ENCODE measurements at regions not wholly inside any gene's neighbourhood (a gene's known extent, or its start where the extent isn't known, plus 50 kb on each side); places are given as distances from the start of the nearest gene placed in this dataset.

DNA sequence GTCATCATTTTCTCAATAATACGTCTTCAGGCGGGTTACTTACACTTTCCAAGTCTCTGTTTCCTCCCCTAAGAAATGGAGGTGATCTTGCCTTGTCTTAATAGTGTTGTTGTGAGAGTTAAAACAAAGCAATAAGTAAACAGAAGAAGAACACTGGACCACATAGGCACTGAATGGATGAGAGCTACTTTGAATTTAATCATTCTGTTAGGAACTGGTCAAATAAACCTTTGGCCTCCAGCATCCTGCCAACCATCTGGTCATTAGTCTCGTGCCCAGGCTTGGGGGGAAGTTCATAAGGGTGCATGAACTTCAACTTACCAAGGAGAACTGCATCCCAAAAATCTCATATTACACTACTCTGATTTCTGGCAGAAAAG, 109.4 kb upstream of the C7orf33 start:
- H3K9me3 ChIP-seq: no peaks in the 10 kb centered on the region
- no peak overlapping the region for H3K4me3 ChIP-seq
- no peak for DNase-seq (ENCODE audit: low spot score in 2 of 2)
- no peaks in the 10 kb centered on the region for H3K27me3 ChIP-seq
- no peaks in the 10 kb centered on the region for H3K4me1 ChIP-seq
- no peaks in the 10 kb centered on the region for H3K36me3 ChIP-seq
- TF ChIP-seq, protein P1, sequence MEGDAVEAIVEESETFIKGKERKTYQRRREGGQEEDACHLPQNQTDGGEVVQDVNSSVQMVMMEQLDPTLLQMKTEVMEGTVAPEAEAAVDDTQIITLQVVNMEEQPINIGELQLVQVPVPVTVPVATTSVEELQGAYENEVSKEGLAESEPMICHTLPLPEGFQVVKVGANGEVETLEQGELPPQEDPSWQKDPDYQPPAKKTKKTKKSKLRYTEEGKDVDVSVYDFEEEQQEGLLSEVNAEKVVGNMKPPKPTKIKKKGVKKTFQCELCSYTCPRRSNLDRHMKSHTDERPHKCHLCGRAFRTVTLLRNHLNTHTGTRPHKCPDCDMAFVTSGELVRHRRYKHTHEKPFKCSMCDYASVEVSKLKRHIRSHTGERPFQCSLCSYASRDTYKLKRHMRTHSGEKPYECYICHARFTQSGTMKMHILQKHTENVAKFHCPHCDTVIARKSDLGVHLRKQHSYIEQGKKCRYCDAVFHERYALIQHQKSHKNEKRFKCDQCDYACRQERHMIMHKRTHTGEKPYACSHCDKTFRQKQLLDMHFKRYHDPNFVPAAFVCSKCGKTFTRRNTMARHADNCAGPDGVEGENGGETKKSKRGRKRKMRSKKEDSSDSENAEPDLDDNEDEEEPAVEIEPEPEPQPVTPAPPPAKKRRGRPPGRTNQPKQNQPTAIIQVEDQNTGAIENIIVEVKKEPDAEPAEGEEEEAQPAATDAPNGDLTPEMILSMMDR (IDR thresholded peaks at IDR 0.05): no peak
- intact Hi-C loops (cut with DNase I): no loop called here
- H3K27ac ChIP-seq: no peak overlapping the region

DNA sequence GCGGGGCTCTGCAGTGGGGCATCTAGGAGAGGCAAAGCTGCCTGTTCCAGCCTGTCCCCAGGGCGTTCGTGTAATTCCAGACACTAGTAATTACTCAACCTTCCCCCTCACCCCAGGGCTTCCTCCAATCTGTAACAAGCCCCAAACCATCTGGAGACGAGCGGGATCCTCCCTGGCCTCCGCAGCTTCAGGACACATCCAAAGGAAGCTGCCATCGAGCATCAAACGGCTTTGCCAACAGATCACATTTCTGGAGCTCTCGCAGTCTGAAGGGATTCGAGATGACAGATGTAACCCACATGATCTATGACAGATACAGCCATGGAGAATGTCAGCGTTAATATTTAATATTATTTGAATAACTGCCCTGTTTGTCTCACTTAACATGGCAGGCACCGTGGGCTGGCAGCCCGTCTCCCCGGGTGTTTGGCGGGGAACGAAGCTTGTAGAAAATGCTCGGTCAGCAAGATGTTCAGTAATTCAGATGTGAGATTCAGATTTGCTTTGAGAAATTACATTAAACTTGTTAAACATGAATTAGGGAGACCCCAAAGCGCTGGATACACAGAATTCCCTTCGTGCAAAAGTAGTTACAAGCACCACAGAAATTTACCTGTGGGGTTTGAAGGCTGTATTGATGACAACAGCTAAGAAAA, 108.5 kb upstream of the C7orf33 start:
- TF ChIP-seq, protein P1 (IDR thresholded peaks at IDR 0.05): no peak
- H3K4me1 ChIP-seq: no peaks in the 10 kb centered on the region
- no peak for DNase-seq (ENCODE audit: low spot score in 2 of 2)
- no peaks in the 10 kb centered on the region for H3K36me3 ChIP-seq
- no peaks in the 10 kb centered on the region for H3K27me3 ChIP-seq
- H3K27ac ChIP-seq: no peak overlapping the region
- H3K9me3 ChIP-seq: no peaks in the 10 kb centered on the region
- intact Hi-C loops (cut with DNase I): no loop called here
- no peak overlapping the region for H3K4me3 ChIP-seq

DNA sequence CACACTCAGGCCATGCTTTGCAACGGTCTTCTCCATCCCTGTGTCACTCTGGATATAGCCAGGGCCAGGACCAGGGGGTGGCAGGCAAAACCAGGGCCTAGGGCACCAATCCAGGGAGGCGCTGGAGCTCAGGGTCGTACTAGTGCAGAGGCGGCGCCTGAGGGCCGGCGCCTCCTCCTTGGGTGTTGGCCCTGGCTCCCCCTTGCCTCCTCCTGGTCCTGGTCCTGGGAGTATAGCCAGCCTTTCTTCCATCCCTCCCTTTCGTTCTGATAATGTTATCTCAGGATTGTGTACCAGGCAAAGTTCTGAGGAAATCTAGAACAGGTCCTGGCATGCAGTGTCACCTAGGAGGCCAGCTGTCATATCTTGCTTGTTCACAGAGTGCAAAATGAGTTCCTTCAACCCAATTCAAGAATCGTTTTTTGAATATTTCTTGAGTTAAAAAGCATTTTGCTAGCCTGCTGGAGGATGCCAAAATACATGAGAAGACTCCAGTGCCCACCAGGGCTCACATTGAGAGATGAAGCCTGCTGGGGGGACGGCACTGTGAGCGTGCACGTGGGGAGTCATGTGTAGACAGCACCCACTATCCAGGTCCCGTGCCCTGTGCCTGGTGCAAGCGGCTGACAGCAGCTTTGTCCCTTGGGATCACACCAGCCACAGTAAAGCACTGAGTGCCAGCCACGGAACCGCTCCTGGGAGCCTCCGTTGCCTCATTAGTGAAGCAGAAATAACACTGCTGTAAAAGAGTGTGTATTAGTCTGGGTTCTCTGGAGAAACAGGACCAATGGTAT, 106.9 kb upstream of the C7orf33 start:
- TF ChIP-seq, protein P1 (IDR thresholded peaks at IDR 0.05): no peak
- no peak for DNase-seq (ENCODE audit: low spot score in 2 of 2)
- intact Hi-C loops (cut with DNase I): no loop called here

DNA sequence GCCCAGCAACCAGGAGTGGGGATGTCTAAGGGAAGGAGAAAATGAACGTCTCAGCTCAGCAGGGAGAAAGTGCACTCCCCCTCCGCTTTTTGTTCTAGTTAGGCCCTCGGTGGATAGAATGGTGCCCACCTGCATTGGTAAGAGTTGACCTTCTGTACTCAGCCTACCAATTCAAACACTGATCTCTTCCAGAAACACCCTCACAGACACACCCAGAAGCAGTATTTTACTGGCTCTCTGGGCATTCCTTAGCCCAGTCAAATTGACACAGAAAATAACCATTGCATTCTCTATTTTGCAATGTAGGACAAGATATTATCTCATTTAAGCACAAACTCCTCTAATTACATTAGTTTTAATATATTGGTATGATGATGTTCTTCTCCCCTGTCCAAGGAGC, 106.1 kb upstream of the C7orf33 start:
- Histone ChIP-seq H3K4me1 (no peaks in the 10 kb centered on the region), H3K9me3 (no peaks in the 10 kb centered on the region), H3K27ac (no peak overlapping the region), H3K27me3 (no peaks in the 10 kb centered on the region), H3K36me3 (no peaks in the 10 kb centered on the region), H3K4me3 (no peak overlapping the region)
- intact Hi-C loops (cut with DNase I): no loop called here
- TF ChIP-seq, protein P1 (IDR thresholded peaks at IDR 0.05): no peak
- no peak for DNase-seq (ENCODE audit: low spot score in 2 of 2)

More for the DNA sequence above, 106.9 kb upstream of the C7orf33 start:
- Histone ChIP-seq H3K4me3 (no peak overlapping the region), H3K36me3 (no peaks in the 10 kb centered on the region), H3K4me1 (no peaks in the 10 kb centered on the region), H3K27me3 (no peaks in the 10 kb centered on the region), H3K9me3 (no peaks in the 10 kb centered on the region), H3K27ac (no peak overlapping the region)

DNA sequence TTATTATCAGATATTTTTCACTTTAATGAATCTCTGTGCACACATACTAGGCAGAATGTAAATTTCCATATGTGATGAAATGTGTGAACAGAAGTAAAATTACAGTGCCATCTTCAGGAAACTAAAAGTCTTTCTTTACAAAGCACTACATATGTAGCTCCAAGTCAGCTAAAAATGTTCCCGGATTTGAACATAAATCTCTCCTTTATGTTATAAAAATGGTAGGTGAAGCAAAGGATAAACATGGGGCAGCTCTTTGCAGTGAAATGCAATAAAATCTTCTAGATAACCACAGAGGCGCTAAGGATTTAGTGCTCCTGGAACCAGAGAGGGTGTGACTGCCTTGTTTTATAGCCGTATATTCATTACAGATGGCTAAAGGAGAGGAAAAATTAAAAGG, 104.9 kb upstream of the C7orf33 start:
- H3K27me3 ChIP-seq: no peaks in the 10 kb centered on the region
- no peak overlapping the region for H3K4me3 ChIP-seq
- H3K27ac ChIP-seq: no peak overlapping the region
- no peak for DNase-seq (ENCODE audit: low spot score in 2 of 2)
- no peaks in the 10 kb centered on the region for H3K9me3 ChIP-seq
- intact Hi-C loops (cut with DNase I): no loop called here
- H3K36me3 ChIP-seq: no peaks in the 10 kb centered on the region
- H3K4me1 ChIP-seq: no peaks in the 10 kb centered on the region
- TF ChIP-seq, protein P1 (IDR thresholded peaks at IDR 0.05): no peak

All from ascending aorta (tissue), 2 donors.